ENCODE measurements at regions not wholly inside any gene's neighbourhood (a gene's known extent, or its start where the extent isn't known, plus 50 kb on each side); places are given as distances from the start of the nearest gene placed in this dataset.

DNA sequence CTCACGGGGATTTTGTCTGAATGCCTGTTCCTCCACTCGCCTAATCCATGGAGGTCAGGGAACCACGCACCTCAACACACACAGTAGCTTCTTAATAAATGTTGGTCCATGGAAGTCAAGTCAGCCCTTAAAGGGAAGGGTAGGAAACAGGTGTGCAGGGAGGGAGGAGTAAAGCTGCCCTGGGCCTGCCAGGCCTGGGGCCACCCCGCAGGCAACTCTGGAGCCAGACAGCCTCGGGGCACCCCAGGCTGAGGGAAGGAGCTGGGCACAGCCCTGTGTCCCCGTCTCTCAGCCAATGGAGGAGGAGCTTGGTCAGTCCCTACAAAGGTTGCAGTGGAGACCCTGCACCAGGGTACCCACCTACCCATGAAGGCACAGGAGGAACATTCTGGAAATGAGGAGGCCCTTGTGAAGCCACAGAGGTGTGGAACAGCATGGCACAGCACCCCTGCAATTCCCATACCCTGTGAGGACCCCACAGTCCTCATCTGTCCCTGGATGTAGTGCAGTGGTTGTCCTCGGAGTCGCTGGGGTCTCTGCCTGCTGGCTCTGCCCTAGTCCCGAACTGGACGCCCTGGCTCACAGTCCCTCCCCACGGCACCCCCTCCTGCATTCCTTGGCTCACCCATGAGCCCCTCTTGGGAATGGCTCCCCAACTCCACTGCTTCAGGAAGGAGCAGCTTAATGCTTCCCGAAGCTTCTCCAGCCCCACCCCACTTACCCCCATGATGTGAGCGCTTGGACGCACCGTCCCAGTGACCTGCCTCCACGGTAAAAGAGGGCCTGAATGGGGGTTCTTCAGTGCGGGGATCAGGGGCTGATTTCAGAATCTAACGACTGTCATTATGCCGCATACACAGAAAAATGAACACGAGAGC, 79.2 kb upstream of the INSIG1 start:
- TF ChIP-seq, protein P1, sequence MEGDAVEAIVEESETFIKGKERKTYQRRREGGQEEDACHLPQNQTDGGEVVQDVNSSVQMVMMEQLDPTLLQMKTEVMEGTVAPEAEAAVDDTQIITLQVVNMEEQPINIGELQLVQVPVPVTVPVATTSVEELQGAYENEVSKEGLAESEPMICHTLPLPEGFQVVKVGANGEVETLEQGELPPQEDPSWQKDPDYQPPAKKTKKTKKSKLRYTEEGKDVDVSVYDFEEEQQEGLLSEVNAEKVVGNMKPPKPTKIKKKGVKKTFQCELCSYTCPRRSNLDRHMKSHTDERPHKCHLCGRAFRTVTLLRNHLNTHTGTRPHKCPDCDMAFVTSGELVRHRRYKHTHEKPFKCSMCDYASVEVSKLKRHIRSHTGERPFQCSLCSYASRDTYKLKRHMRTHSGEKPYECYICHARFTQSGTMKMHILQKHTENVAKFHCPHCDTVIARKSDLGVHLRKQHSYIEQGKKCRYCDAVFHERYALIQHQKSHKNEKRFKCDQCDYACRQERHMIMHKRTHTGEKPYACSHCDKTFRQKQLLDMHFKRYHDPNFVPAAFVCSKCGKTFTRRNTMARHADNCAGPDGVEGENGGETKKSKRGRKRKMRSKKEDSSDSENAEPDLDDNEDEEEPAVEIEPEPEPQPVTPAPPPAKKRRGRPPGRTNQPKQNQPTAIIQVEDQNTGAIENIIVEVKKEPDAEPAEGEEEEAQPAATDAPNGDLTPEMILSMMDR (IDR thresholded peaks at IDR 0.05), result no peak
- no peak for TF ChIP-seq POLR2AphosphoS5 (IDR thresholded peaks at IDR 0.05; ENCODE audit: insufficient read depth in 1 of 2, low read depth in 1 of 2)
- TF ChIP-seq POLR2A (IDR thresholded peaks at IDR 0.05), result no peak

All from vagina (tissue), 2 donors.